Caco-2 (cell line): ENCODE measurements at regions not wholly inside any gene's neighbourhood (a gene's known extent, or its start where the extent isn't known, plus 50 kb on each side); places are given as distances from the start of the nearest gene placed in this dataset.

Experiments
- BruUV-seq: library from RNA; stranded (reverse); fragments of 400-500 nt; replicated peaks from 2 replicates; lab custom pipeline; 2021; lab: Mats Ljungman, UMichigan
- CTCF ChIA-PET: fragments of 300-600 bp; sonication (Branson Sonifier 250); formaldehyde crosslinking; loops from one replicate; lab custom pipeline; 2022; ENCODE audit warnings: antibody characterized with exemption; lab: Charles Lee
- POLR2A ChIA-PET: fragments of 300-600 bp; sonication (Branson Sonifier 250); formaldehyde crosslinking; loops from one replicate; lab custom pipeline; 2022; ENCODE audit warnings: antibody characterized with exemption; lab: Charles Lee
- DNase-seq, 2 experiments: peaks; one replicate each; pipeline versions ENCODE4 v3.0.0 to v3.0.0-alpha.2; 2020 to 2022
- H3K27me3 ChIP-seq: replicated peaks from 2 replicates; pipeline ENCODE4 v1.6.0; 2011; ENCODE audit warnings: low read length; ENCODE audit not compliant: control insufficient read depth, insufficient read depth
- H3K36me3 ChIP-seq: 2 replicates; pipeline ENCODE4 v1.5.1; 2011; ENCODE audit warnings: low read length; ENCODE audit not compliant: control insufficient read depth, insufficient read depth
- H3K4me1 ChIP-seq: fragments of 250-450 bp; sonication (Bioruptor Pico); 2 replicates; pipeline ENCODE4 v1.5.1; 2020; ENCODE audit warnings: mild to moderate bottlenecking
- H3K4me3 ChIP-seq: 2 replicates; pipeline ENCODE4 v1.5.1; 2011; ENCODE audit warnings: low read depth, mild to moderate bottlenecking, control low read depth, low read length
- H3K9me3 ChIP-seq: fragments of 250-450 bp; sonication (Bioruptor Pico); 2 replicates; pipeline ENCODE4 v1.5.1; 2020; ENCODE audit warnings: mild to moderate bottlenecking, moderate library complexity
- H3K27ac Mint-ChIP-seq: one replicate; pipeline ENCODE4 v1.8.0; 2022; ENCODE audit warnings: mixed read lengths; ENCODE audit not compliant: unreplicated experiment
- H3K27me3 Mint-ChIP-seq: one replicate; pipeline ENCODE4 v1.8.0; 2022; ENCODE audit warnings: mixed read lengths; ENCODE audit not compliant: insufficient read depth, unreplicated experiment
- H3K36me3 Mint-ChIP-seq: one replicate; pipeline ENCODE4 v1.8.0; 2022; ENCODE audit warnings: mild to moderate bottlenecking, mixed read lengths; ENCODE audit not compliant: insufficient read depth, unreplicated experiment
- H3K4me1 Mint-ChIP-seq: one replicate; pipeline ENCODE4 v1.8.0; 2022; ENCODE audit warnings: low read depth, mixed read lengths; ENCODE audit not compliant: unreplicated experiment
- H3K4me3 Mint-ChIP-seq: one replicate; pipeline ENCODE4 v1.8.0; 2022; ENCODE audit warnings: mild to moderate bottlenecking, moderate library complexity, mixed read lengths; ENCODE audit not compliant: unreplicated experiment
- H3K9me3 Mint-ChIP-seq: one replicate; pipeline ENCODE4 v1.8.0; 2022; ENCODE audit warnings: mixed read lengths; ENCODE audit not compliant: unreplicated experiment
- CTCF ChIP-seq, 2 experiments: fragments of 200-600 bp in 1 of 2; IDR thresholded peaks; 1 replicate in 1 of 2; 2 replicates in 1 of 2; pipeline versions ENCODE4 v1.5.1 to v1.8.0; 2011 to 2022; ENCODE audit warnings: antibody characterized with exemption in 1 of 2, control low read depth in 1 of 2, inconsistent platforms in 1 of 2, low read depth in 1 of 2, low read length in 1 of 2, mild to moderate bottlenecking in 1 of 2, moderate library complexity in 1 of 2; ENCODE audit not compliant: insufficient read depth in 1 of 2, severe bottlenecking in 1 of 2, unreplicated experiment in 1 of 2
- intact Hi-C: fragments of 100-400 bp; cut with micrococcal nuclease; formaldehyde crosslinking; loops from one replicate; pipeline ENCODE4 v1.10.0; 2022; ENCODE audit not compliant: unreplicated experiment

GRCh38 chr3:19668163-19668562 lies 265.9 kb downstream of the EFHB start:
- ChIA-PET CTCF (no interaction called here), POLR2A (no interaction called here)
- Histone ChIP-seq H3K27me3 (no peaks in the 10 kb centered on the region), H3K4me3 (no peak overlapping the region), H3K4me1 (no peaks in the 10 kb centered on the region), H3K36me3 (no peaks in the 10 kb centered on the region), H3K9me3 (no peaks in the 10 kb centered on the region)
- DNase-seq, result no peak
- no peak overlapping the region for H3K27ac Mint-ChIP-seq
- no peak overlapping the region for H3K4me3 Mint-ChIP-seq
- no peaks in the 10 kb centered on the region for H3K36me3 Mint-ChIP-seq
- no peaks in the 10 kb centered on the region for H3K9me3 Mint-ChIP-seq
- intact Hi-C loops, result loop anchor here (10.0 kb wide), 1 partner anchor 197 kb away; no protein-coding TSS in a partner anchor
- no TSS peak for BruUV-seq
- H3K27me3 Mint-ChIP-seq, result peaks cover 3% of the 10 kb centered on the region
- no peak for TF ChIP-seq CTCF (IDR thresholded peaks at IDR 0.05; ENCODE audit: insufficient read depth in 1 of 2, low read depth in 1 of 2, low read length in 1 of 2, severe bottlenecking in 1 of 2, unreplicated experiment in 1 of 2)
- H3K4me1 Mint-ChIP-seq, result no peaks in the 10 kb centered on the region

GRCh38 chr3:19662486-19662885 lies 271.5 kb downstream of the EFHB start:
- intact Hi-C loops, result loop anchor here (10.0 kb wide), 1 partner anchor 202 kb away; no protein-coding TSS in a partner anchor
- no peak for TF ChIP-seq CTCF (IDR thresholded peaks at IDR 0.05; ENCODE audit: insufficient read depth in 1 of 2, low read depth in 1 of 2, low read length in 1 of 2, severe bottlenecking in 1 of 2, unreplicated experiment in 1 of 2)
- Mint-ChIP-seq H3K4me1 (no peaks in the 10 kb centered on the region), H3K27ac (no peak overlapping the region), H3K4me3 (no peak overlapping the region), H3K27me3 (peaks cover 3% of the 10 kb centered on the region), H3K9me3 (no peaks in the 10 kb centered on the region), H3K36me3 (no peaks in the 10 kb centered on the region)
- Histone ChIP-seq H3K9me3 (no peaks in the 10 kb centered on the region), H3K36me3 (no peaks in the 10 kb centered on the region), H3K4me1 (no peaks in the 10 kb centered on the region), H3K27me3 (no peaks in the 10 kb centered on the region), H3K4me3 (no peak overlapping the region)
- no peak for DNase-seq
- no TSS peak for BruUV-seq
- CTCF ChIA-PET, result no interaction called here
- POLR2A ChIA-PET, result no interaction called here

- no TSS peak for BruUV-seq
These were observed 281.7 kb downstream of the EFHB start for GRCh38 chr3:19652336-19652735.

More at GRCh38 chr3:19652336-19652735, 281.7 kb downstream of the EFHB start:
- no peak for DNase-seq
- no peaks in the 10 kb centered on the region for H3K4me1 ChIP-seq
- no peaks in the 10 kb centered on the region for H3K27me3 ChIP-seq
- no peaks in the 10 kb centered on the region for H3K36me3 ChIP-seq
- Mint-ChIP-seq H3K27me3 (no peaks in the 10 kb centered on the region), H3K4me3 (no peak overlapping the region), H3K36me3 (no peaks in the 10 kb centered on the region), H3K27ac (no peak overlapping the region), H3K9me3 (peaks cover 23% of the 10 kb centered on the region), H3K4me1 (no peaks in the 10 kb centered on the region)
- intact Hi-C loops, result no loop called here
- H3K9me3 ChIP-seq, result peaks cover 5% of the 10 kb centered on the region
- ChIA-PET CTCF (no interaction called here), POLR2A (no interaction called here)
- H3K4me3 ChIP-seq, result no peak overlapping the region
- TF ChIP-seq CTCF (IDR thresholded peaks at IDR 0.05; ENCODE audit: insufficient read depth in 1 of 2, low read depth in 1 of 2, low read length in 1 of 2, severe bottlenecking in 1 of 2, unreplicated experiment in 1 of 2), result no peak
